NCI-H460 (cell line): ENCODE measurements at regions not wholly inside any gene's neighbourhood (a gene's known extent, or its start where the extent isn't known, plus 50 kb on each side); places are given as distances from the start of the nearest gene placed in this dataset.
A peak's percentile ranks its signal among the peaks of the same experiment; 100 is the strongest.

Source experiments
- DNase-seq: peaks from one replicate; pipeline ENCODE4 v3.0.0-alpha.2; 2016; ENCODE audit warnings: low read depth; ENCODE audit errors: extremely low read depth

DNA sequence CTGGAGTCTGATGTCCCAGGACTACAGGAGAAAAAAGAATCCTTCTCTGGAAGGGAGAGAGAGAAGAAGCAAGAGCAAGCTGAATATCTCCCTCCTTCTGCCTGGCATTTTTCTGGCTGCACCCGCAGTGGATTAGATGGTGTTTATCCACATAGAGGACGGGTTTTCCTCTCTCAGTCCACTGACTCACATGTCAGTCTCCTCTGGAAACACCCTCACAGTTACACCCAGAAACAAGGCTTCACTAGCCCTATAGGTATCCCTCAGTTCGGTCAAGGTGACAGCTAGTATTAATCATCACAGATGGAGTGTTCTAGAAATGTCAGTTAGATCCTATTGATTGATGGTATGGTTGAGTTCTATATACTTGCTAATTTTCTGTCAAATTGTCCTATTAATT lies 87.9 kb downstream of the RHOU start:
- no peak for DNase-seq

DNA sequence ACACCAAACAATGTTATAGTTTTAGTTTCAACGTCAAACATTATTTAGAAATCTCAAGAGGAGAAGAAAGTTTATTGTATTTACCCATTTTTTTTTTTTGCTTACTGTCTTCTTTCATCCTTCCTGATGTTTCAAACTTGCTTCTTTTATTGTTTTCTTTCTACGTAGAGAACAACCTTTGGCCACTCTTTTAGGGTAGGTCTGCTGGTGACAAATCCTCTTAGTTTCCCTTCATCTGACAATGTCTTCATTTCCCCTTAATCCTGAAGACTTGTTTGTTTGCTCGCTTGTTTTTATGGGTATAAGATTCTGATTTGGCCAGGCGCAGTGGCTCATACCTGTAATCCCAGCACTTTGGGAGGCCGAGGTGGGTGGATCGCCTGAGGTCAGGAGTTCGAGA lies 89.1 kb downstream of the RHOU start:
- DNase-seq = no peak

DNA sequence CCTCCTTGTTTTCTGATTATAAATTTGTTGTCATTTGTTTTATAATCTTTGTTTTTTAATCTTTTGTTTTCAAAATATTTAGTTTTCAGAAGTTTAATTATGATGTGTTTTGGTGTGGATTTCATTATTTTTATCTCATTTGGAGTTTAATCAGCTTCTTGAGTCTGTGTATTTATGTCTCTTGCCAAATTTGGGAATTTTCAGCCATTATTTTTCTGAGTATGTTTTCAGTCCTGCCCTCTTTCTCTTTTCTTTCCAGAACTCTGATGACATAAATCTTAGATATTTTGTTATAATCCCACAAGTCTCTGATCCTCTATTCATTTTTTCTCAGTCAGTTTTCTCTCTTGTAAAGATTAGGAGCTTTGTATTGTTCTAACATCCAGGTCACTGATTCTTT lies 89.8 kb downstream of the RHOU start:
- no peak for DNase-seq

DNA sequence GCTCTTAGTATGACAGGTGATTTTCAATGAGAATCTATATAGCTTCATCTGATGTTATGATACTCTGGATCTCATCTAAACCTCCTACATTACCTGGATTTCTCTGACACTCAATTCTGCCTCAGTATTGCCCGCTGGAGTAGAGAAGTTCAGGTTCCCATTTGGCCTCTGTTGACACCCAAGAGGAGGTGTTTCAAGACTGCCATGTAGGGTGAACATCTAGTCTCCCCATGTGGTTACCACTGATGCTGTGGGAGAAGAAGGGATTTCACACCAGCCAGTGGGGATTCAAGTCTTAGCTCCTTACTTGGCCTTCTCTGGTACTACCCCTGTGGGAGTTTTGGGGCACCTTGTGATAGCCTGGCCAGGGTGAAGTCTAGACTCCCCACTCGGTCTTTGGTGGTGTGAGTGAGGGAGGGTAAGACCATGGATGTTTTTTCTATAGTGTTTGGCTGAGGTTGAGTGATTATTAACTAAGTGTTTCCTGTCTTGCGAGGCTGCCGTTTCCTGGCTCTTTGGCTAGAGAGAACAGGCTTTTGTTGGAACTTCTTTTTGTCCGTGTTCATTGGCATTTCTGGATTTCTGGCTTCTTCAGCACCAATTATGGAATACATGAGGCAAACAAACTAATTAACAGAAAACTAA lies 90.7 kb downstream of the RHOU start:
- no peak for DNase-seq

- no peak for DNase-seq
These were observed 91.7 kb downstream of the RHOU start for GRCh38 chr1:228827019-228827418.

- no peak for DNase-seq
These were observed 92.9 kb downstream of the RHOU start for GRCh38 chr1:228828151-228828550.

GRCh38 chr1:228830185-228830953 lies 95.1 kb downstream of the RHOU start:
- DNase-seq = no peak

DNA sequence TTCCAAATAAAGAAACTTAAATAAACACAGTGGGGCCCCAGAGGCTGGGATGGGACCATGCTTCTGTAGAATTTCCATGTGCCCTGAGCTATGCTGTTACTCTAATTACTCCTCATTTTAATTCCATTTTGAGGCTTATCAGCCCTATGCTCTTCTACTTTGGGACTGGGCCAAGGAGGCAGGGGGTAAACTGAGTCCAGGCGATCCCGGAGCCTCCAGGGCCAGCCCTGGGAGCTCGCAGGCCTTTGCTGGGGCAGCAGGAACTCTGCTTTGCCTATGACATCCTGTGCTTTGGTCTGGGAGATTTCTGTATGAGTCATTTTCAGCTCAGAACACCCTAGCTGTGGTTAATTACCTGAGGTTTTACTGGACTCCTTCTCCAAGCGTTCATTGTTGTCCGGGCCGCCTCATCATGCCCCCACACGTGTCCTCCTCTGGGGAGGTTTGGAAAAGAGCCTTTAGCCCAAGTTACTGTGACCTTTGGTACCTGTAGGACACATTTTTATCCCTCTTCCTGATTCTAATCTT lies 95.7 kb downstream of the RHOU start:
- DNase-seq = no peak

DNA sequence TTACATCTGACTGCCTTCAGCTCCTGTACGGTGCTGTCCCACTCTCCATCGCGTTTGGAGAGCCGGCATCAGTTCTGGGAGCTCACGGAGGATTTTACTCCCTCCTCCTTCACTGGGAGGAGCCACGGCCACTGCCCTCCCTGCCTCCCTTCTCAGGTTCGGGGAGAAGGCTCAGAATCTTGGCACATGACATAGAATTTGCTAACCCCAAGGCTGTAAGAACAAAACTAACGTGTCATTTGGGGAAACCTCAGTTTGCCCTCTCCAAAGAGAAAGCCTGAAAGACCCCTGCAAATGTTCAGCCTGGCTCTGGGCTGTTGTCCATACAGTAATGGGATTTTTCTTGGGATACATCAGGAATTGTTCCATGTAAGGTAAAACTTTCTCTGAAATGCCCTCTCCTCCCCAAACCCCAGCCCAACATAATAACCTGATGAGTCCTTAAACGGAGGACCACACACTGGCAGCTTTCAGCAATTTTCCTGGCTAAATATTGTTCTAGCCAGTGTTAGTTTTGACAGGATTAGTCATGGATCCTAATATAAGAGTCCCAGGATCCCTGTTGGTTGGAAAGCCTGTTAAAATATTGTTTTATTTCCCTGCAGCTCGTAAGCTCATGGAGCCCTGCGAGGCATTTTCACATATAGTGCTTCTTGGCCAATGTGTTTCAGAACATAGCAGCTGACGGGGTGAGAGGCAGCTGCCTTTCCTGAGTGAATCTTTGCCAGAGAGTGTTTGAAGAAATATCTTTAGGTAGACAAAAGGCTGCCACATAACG lies 98.8 kb downstream of the RHOU start:
- DNase-seq = no peak

DNA sequence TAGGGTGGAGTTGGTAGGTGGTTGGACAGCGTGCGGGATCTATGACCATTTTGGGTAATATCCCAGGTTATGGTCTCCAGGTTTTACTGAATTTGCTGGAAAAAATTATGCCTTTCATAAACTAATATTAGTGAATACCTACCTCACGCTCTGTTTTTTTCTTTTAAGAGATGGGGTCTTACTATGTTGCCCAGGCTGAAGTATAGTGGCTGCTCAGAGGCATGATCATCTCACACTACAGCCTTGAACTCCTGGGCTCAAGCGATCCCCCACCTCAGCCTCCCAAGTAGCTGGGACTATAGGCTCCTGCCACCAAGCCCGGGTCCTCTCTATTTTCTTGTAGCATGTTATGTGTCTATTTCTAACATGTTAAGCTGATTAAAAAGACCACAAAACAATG lies 100.2 kb downstream of the RHOU start:
- DNase-seq = no peak

- DNase-seq = no peak
These were observed 100.6 kb downstream of the RHOU start for GRCh38 chr1:228835911-228836310.

DNA sequence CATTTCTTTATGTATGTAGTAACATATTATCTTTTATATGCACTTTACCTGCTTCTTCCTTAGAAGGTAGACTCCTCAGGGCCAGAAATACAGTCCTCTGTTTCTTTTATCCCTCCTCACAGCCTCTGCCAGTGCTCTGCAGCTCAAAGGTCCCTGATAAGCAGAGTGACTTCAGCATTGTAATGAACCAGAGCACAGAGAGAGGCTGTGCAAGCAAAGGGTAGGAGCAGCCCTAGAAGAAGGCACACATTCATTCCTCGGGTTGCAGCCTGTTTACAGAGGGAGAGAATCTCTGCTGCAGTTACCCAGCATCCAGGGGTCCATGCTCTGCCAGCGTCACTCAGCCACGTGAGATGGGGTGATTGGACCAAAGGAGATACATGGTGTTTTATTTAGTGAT lies 101.1 kb downstream of the RHOU start:
- no peak for DNase-seq

DNA sequence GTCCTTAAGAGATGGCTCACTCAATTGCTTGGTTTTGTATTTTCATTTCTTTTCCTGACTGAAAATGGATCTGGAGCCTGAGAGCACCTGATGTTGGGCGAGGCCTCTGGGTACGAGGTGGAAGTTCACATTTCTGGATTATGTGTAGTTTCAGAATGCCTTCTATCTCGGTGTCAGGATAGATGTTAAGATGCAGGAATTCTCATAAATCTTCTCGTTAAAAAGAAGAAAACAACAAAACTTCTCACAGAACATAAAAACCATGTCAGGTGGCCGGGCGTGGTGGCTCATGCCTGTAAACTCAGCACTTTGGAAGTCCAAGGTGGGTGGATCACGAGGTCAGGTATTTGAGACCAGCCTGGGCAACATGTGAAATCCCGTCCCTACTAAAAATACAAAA lies 101.8 kb downstream of the RHOU start:
- no peak for DNase-seq

DNA sequence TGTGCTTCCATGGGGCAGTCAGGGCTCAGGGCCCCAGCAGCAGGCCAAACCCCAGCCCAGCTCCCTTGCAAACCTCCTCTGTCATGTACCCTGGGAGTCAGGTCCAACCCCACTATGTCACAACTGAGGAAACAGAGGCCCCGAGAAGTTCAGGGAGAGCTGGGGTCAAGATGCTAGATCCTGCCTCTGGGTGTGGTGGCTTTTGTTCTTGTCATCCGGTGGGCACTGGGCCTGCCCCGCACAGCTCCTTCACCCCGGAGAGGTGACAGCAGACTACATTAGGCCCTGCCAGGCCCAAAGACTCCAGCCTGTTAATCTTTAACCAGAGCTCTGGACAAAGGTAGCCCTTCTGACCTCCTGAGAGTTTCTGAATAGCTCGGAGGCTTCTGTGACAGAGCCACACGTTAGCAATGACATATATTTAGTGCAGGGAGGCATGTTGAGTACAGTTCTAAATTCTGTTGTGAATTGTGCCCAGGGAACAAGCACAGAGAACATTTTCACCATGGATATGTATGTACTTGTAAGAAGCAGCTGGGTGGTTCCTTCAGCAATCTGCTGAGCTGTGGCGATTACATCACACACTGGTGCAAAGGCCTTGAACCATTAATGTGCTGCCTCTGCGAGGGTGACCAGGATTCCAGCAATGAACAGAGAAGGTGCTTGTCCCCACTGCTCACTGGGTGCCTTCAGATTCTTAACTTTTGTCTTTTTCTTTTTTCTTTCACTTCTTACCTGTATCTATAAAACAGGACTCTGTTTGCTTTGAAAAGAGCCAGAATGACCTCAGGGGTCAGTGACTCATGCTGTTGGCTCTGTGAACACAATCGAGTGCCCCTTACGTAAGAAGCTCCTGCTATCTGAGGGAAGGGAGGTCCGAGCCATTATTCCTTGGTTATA lies 102.8 kb downstream of the RHOU start:
- DNase-seq = peak; percentile 85

- DNase-seq = no peak
These were observed 103.6 kb downstream of the RHOU start for GRCh38 chr1:228838717-228839500.

DNA sequence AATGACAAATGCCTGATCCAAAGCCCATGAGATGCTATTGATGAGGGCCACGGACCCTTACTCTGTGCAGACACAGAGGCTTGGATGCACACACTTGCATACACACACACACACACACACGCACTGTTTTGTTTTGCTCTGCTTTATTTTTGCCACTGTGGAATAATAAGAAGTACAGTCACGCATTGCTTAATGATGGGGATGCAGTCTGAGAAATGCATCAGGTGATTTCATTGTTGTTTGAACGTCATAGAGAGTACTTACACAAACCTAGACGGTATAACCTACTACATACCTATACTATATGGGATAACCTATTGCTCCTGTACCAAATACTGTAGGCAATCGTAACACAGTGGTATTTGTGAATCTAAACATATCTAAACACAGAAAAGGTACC lies 104.4 kb downstream of the RHOU start:
- DNase-seq = no peak

GRCh38 chr1:228841632-228842031 lies 106.4 kb downstream of the RHOU start:
- DNase-seq = no peak

DNA sequence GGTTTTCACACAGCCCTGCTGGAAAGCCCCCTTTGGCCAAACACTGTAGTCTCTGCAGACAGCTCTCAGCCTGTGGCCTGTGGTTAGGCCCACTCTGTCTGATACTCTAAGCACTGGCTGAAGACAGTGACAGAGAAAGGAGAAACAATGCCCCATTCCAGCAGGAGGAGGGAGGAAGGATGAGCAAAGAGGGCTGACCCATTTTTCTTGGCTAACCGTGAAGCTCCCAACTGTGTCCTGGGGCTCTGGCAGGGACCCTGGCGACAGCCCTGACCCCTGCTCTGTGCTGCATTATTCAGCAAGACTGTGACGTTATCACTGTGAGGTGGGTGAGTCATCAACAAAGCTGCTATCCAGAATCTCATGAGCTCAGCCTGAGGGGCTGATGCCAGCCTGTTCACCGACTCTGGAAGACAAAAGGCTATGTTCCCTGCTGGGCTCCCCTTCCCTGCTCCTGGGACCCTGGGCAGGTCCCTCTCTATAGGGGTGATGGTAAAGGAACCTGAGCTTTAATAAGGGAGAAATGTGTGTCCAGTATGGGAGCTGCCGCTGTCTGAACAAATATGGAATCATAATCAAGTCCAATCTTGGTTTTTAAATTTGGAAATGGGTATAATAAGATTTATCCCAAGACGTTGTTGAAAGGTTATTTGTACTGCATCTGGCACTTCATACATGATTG lies 107.0 kb downstream of the RHOU start:
- DNase-seq = peak; percentile 58

DNA sequence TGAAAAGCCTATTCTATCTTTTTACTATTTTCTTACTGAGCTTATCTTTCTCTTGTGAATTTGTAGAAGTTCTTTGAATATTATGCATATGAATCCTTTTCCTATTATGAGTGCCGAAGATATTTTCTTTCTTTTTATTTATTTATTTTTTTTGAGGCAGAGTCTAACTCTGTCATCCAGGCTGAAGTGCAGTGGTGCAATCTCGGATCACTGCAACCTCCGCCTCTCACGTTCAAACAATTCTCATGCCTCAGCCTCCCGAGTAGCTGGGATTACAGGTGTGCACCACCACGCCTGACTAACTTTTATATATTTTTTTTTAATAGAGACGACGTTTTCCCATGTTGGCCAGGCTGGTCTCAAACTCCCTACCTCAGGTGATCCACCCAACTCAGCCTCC lies 109.8 kb downstream of the RHOU start:
- DNase-seq = no peak
